ENCODE measurements at regions not wholly inside any gene's neighbourhood (a gene's known extent, or its start where the extent isn't known, plus 50 kb on each side); places are given as distances from the start of the nearest gene placed in this dataset.

GRCh38 chr15:46708226-46708625, 1009.1 kb upstream of the SEMA6D start:
- no peak for DNase-seq (ENCODE audit: low read depth)

GRCh38 chr15:46709460-46710083, 1007.7 kb upstream of the SEMA6D start:
- no peak for DNase-seq (ENCODE audit: low read depth)

- DNase-seq (ENCODE audit: low read depth): no peak
Observed at GRCh38 chr15:46710401-46710960, 1006.8 kb upstream of the SEMA6D start.

- no peak for DNase-seq (ENCODE audit: low read depth)
Observed at GRCh38 chr15:46713045-46713444, 1004.3 kb upstream of the SEMA6D start.

GRCh38 chr15:46714950-46715349, 1002.4 kb upstream of the SEMA6D start:
- no peak for DNase-seq (ENCODE audit: low read depth)

- DNase-seq (ENCODE audit: low read depth): no peak
Observed at GRCh38 chr15:46723308-46723707, 994.0 kb upstream of the SEMA6D start.

GRCh38 chr15:46732060-46732459, 985.2 kb upstream of the SEMA6D start:
- no peak for DNase-seq (ENCODE audit: low read depth)

GRCh38 chr15:46735115-46735514, 982.2 kb upstream of the SEMA6D start:
- no peak for DNase-seq (ENCODE audit: low read depth)

GRCh38 chr15:46751303-46751702, 966.0 kb upstream of the SEMA6D start:
- no peak for DNase-seq (ENCODE audit: low read depth)

GRCh38 chr15:46753946-46754345, 963.4 kb upstream of the SEMA6D start:
- DNase-seq (ENCODE audit: low read depth): no peak

- DNase-seq (ENCODE audit: low read depth): no peak
Observed at GRCh38 chr15:46763091-46763490, 954.2 kb upstream of the SEMA6D start.

GRCh38 chr15:46764851-46765250, 952.5 kb upstream of the SEMA6D start:
- DNase-seq (ENCODE audit: low read depth): no peak

GRCh38 chr15:46766021-46766420, 951.3 kb upstream of the SEMA6D start:
- DNase-seq (ENCODE audit: low read depth): no peak

- no peak for DNase-seq (ENCODE audit: low read depth)
Observed at GRCh38 chr15:46768287-46768686, 949.0 kb upstream of the SEMA6D start.

- no peak for DNase-seq (ENCODE audit: low read depth)
Observed at GRCh38 chr15:46773016-46773415, 944.3 kb upstream of the SEMA6D start.

- DNase-seq (ENCODE audit: low read depth): no peak
Observed at GRCh38 chr15:46778876-46779275, 938.4 kb upstream of the SEMA6D start.

GRCh38 chr15:46786590-46787285, 930.6 kb upstream of the SEMA6D start:
- no peak for DNase-seq (ENCODE audit: low read depth)

GRCh38 chr15:46795685-46796084, 921.6 kb upstream of the SEMA6D start:
- DNase-seq (ENCODE audit: low read depth): no peak

- DNase-seq (ENCODE audit: low read depth): no peak
Observed at GRCh38 chr15:46808834-46809233, 908.5 kb upstream of the SEMA6D start.

- DNase-seq (ENCODE audit: low read depth): no peak
Observed at GRCh38 chr15:46815240-46815639, 902.1 kb upstream of the SEMA6D start.

GRCh38 chr15:46815765-46816164, 901.5 kb upstream of the SEMA6D start:
- no peak for DNase-seq (ENCODE audit: low read depth)

- DNase-seq (ENCODE audit: low read depth): no peak
Observed at GRCh38 chr15:46848704-46849103, 868.6 kb upstream of the SEMA6D start.

GRCh38 chr15:46853600-46853999, 863.7 kb upstream of the SEMA6D start:
- no peak for DNase-seq (ENCODE audit: low read depth)

- no peak for DNase-seq (ENCODE audit: low read depth)
Observed at GRCh38 chr15:46854564-46854963, 862.7 kb upstream of the SEMA6D start.

Measured in activated T-helper 9 cell treated with anti-CD3 and anti-CD28 coated beads, Interleukin-2, amount 50 U/mL, for 16 hours (primary cell).